NCI-H345 treated with DMSO at 0.1 percent for 48 hours (cell line): ENCODE measurements at regions not wholly inside any gene's neighbourhood (a gene's known extent, or its start where the extent isn't known, plus 50 kb on each side); places are given as distances from the start of the nearest gene placed in this dataset.
"Not testable (repeated sequence)": the region's sequence is repeated elsewhere in the genome, so short reads cannot be mapped to it uniquely, and the experiment has no call there.

Experiments
- DNase-seq: peaks from one replicate; lab custom pipeline; 2025; ENCODE audit not compliant: unreplicated experiment; lab: John Stamatoyannopoulos, UW

- no peak for DNase-seq
Measured at GRCh38 chr6:80531681-80532619, 425.5 kb downstream of the BCKDHB start.

DNA sequence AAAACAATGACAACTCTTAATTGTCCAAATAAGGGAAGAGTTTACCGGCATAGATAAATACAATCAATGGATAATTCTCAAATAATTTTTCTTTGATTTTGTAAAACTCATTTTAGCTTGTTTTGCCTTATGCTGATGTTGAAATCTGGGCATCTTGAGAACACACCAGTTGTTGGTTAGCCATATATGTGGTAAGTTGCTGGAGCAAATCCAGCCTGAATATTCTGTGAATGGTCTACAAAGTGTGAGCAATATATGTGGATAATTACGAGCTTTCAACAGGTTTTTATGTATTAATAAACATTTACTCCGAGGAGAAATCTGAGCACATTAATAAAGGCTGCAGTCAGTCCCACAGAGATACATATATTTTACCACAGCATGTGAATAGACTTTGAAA, 423.6 kb downstream of the BCKDHB start:
- no peak for DNase-seq

- no peak for DNase-seq
Measured at GRCh38 chr6:80528115-80528514, 421.6 kb downstream of the BCKDHB start.

DNA sequence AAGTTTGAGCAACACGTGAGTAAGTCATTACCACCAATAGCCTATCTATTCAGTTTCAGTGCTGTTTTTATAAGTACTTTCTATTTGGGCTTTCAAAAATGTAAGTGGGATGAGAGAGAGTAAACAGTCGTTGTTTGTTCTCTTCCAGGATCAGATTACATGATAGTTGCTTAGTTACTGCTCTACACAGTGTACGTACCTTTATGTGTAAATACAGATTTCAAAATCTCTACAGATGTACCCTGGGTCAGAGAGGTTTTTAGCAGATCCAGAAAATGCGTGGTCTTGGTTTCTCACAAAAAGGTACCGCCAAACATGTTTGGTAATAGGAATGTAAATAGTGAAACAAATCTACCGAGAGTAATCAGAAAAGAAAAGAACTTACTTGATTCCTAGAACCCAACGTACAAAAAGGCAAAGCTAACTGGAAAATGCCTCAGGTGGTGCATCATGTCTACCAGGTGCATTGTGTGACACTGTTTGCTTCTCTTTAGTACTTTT, 421.1 kb downstream of the BCKDHB start:
- peak; percentile 91 for DNase-seq

DNA sequence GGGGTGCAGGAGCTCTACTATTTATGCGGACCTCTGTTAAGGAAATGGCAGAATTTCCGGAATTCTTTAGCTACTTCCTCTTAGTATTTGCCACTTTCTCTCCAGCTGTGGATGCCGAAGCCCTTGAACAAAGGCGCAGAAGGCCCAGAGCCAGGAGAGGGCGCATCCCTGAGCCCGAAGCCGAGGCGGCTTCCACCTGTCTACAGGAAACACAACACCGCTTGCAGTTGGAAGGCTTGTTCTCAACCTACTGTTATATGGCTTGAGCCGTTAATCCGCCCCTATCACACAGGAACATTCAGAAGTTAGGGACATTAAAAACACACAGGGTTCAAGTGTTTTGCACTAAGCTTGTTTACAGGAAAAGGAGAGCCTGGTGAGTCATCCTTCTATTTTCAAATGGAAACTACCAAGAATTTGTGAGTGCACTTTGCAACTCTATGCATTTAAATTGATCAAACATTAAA, 417.1 kb downstream of the BCKDHB start:
- no peak for DNase-seq

- no peak for DNase-seq
Measured at GRCh38 chr6:80523010-80523409, 416.5 kb downstream of the BCKDHB start.

DNA sequence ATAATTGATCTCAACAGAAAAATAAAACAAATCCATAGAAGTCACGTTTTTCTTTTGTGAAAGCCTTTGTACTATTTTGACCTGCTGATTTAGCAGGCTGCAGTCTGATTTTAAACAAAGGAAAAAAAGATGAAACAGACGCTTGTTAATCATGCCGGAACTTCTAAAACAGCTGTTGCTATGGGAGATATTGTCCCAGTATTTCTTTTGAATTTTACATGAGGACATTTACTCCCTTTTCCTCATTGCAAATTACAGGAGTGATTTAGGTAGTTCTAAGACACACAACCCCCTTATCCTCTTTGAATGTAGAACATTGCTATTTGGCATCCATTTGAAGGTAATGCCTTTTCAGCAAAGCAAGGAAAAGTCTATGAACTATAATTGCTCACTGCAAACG, 416.1 kb downstream of the BCKDHB start:
- DNase-seq = no peak

- DNase-seq = no peak
Measured at GRCh38 chr6:80519811-80520594, 413.5 kb downstream of the BCKDHB start.

DNA sequence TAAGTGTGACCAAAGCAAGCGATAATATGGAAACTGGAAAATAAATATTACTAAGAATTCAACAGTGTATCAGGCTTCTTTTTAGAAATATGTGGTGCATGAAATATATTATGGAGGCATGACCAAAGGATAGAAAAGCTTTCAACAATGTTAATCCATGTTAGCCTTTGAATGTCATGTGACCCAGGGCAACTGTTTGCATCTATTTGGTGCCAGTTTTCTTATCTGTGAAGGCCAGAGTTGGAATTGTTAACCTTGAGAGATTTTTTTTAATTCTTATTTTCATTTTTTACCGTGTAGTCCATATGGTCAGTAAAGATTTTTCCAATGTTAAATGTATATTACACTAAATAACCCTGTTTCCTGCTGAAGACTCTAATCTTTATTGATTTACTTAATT, 411.1 kb downstream of the BCKDHB start:
- no peak for DNase-seq

- not testable (repeated sequence) for DNase-seq
Measured at GRCh38 chr6:80510521-80510920, 404.1 kb downstream of the BCKDHB start.

- DNase-seq = no peak
Measured at GRCh38 chr6:80508885-80509630, 402.6 kb downstream of the BCKDHB start.

DNA sequence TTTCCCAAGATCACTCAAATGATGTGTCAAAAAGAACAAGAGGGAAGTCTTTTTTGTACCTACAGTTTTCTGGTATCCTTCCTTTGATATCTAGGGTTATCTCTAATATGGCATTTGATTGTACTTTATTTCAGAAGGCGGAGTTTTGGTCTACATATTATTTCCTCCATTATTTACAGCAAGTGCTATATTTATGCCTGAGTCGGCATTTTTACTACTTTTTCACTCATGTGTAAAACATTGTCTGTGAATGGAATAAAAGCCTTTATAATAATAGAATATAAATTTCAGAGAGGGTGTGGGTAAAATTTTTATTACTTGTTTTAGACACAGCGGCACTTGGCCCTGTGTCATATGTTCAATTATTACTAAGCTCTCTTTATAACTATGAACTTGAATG, 398.4 kb downstream of the BCKDHB start:
- no peak for DNase-seq

DNA sequence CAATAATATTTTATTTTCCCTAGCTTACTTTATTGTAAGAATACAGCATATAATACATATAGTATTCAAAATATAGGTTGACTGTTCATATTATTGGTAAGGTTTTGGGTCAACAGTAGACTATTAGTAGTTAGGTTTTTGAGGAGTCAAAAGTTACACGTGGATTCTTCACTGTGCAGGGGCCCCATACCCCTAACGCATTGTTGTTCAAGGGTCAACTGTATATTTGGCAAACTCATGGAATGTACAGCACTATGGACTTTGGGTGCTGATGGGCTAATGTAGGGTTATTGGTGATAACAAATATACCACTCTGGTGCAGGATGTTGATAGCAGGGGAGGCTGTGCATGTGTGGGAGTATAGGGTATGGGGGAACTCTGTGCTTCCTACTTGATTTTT, 397.2 kb downstream of the BCKDHB start:
- DNase-seq = no peak

DNA sequence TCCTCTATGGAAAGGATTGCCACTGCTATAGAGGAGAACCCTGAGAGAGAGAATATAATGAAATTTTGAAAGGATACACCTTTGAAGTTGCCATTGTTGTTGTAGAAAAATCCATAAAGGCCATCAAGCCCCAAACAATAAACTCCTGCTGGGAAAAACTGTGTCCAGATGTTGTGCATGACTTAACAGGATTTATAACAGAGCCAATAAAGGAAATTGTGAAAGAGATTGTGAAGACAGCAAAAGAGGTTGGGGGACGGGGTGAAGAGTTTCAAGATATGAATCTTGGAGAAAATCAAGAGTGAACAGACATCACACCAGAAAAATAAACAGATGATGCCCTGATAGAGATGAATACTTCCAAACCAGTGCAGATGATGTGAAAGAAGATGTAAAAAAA, 396.4 kb downstream of the BCKDHB start:
- DNase-seq = no peak

GRCh38 chr6:80501636-80502035, 395.2 kb downstream of the BCKDHB start:
- DNase-seq = no peak

GRCh38 chr6:80497696-80498486, 391.4 kb downstream of the BCKDHB start:
- DNase-seq = not testable (repeated sequence)

GRCh38 chr6:80489911-80490635, 383.6 kb downstream of the BCKDHB start:
- no peak for DNase-seq

- DNase-seq = no peak
Measured at GRCh38 chr6:80488190-80488589, 381.7 kb downstream of the BCKDHB start.

GRCh38 chr6:80485494-80485893, 379.0 kb downstream of the BCKDHB start:
- not testable (repeated sequence) for DNase-seq

GRCh38 chr6:80482056-80482455, 375.6 kb downstream of the BCKDHB start:
- no peak for DNase-seq
